ENCODE measurements at regions not wholly inside any gene's neighbourhood (a gene's known extent, or its start where the extent isn't known, plus 50 kb on each side); places are given as distances from the start of the nearest gene placed in this dataset.

DNA sequence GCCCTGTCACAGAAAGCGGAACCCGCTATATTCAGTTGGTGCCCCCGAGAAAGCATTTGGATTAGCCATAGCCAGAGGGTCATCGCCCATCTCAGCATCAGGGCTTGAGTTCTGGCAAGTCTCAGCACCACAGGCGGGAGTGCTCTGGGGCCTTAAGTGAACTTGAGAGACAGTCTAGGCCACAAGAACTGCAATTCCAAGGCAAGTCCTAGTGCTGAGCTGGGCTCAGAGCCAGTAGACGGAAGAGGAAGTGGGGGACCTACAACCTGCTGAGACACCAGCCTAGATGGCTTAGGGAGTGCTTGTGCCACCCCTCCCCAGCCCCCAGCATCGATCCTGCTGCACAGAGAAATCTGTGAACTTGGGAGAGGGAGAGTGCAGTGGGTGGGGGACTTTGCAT is 594.9 kb downstream of the CCDC171 start:
- TF ChIP-seq, protein P1, sequence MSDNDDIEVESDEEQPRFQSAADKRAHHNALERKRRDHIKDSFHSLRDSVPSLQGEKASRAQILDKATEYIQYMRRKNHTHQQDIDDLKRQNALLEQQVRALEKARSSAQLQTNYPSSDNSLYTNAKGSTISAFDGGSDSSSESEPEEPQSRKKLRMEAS (IDR thresholded peaks at IDR 0.05): no peak
- no peak for TF ChIP-seq EZH2phosphoT487 (IDR thresholded peaks at IDR 0.05; ENCODE audit: borderline replicate concordance)
- no peak for TF ChIP-seq JUND (IDR thresholded peaks at IDR 0.05)
- no peak for TF ChIP-seq EGR1 (IDR thresholded peaks at IDR 0.05; ENCODE audit: low read depth)
- no peak for TF ChIP-seq CBX3 (IDR thresholded peaks at IDR 0.05; ENCODE audit: low read depth)
- TF ChIP-seq POLR2AphosphoS5 (IDR thresholded peaks at IDR 0.05; ENCODE audit: low read depth, low read length): no peak
- no peak for TF ChIP-seq YY1 (IDR thresholded peaks at IDR 0.05; ENCODE audit: extremely low read depth, insufficient replicate concordance, low read depth, low read length)
- no peak for TF ChIP-seq POLR2A (IDR thresholded peaks at IDR 0.05; ENCODE audit: borderline replicate concordance, extremely low read depth, insufficient read depth, insufficient read length)
- TF ChIP-seq FOSL1 (IDR thresholded peaks at IDR 0.05; ENCODE audit: low read depth): no peak
- Histone ChIP-seq H2AFZ (ENCODE audit: low read depth, low read length, poor library complexity, severe bottlenecking) (no peak overlapping the region), H4K20me1 (ENCODE audit: insufficient read depth) (no peaks in the 10 kb centered on the region), H3K4me2 (ENCODE audit: low read length) (no peak overlapping the region), H3K9me2 (ENCODE audit: insufficient read depth) (no peaks in the 10 kb centered on the region), H3K79me2 (ENCODE audit: insufficient read depth, low read length) (no peaks in the 10 kb centered on the region), H3K27me3 (ENCODE audit: insufficient read depth, low read length) (no peaks in the 10 kb centered on the region), H3K4me3 (replicated peaks in 1 of 2; ENCODE audit: low read depth in 1 of 2, low read length in 2 of 2) (no peak overlapping the region), H3K36me3 (ENCODE audit: control insufficient read depth in 1 of 2, insufficient read depth in 2 of 2, low read length in 2 of 2) (no peaks in the 10 kb centered on the region), H3K9ac (ENCODE audit: low read length) (no peak overlapping the region), H3K9me3 (ENCODE audit: control insufficient read depth in 1 of 2, insufficient read depth in 1 of 2, low read depth in 1 of 2, low read length in 2 of 2) (no peaks in the 10 kb centered on the region), H3K27ac (ENCODE audit: low read depth, low read length) (no peak overlapping the region), H3K4me1 (ENCODE audit: control insufficient read depth in 1 of 2, insufficient read depth in 2 of 2, low read length in 2 of 2) (peaks cover 9 to 16% of the 10 kb centered on the region in 2 experiments; a peak in 3 of 4 replicates)
- BruUV-seq (replicated peaks): no TSS peak
- intact Hi-C loops (cut with micrococcal nuclease): no loop called here
- ChIA-PET POLR2A (no interaction called here), CTCF (no interaction called here), RAD21 (ENCODE audit: low non-redundant PET in 1 of 2, low total read pairs in 2 of 2, uncharacterized antibody in 2 of 2, unreplicated experiment in 2 of 2) (no interaction called here)
- ATAC-seq (no peak), DNase-seq (ENCODE audit: low read depth, low spot score) (no peak)

DNA sequence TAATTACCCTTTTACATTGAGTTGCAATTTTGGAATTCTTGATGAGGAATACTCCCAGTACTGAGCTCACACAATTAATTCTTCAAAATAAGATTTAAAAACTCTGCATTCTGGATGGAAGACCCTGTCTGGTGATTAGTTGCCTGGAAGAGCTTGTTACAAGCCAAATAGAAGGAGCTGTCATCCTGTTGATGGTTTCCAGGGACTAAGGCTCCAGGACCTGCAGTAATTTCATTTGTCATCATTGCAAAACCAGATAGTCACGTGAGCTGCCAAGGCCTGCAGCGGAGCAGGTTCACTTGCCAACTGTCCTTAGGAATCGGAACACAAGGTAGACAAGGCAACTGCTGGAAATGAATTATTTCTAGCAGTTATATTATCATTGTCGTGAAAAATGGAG is 597.7 kb downstream of the CCDC171 start:
- Histone ChIP-seq H3K9ac (ENCODE audit: low read length) (no peak overlapping the region), H3K4me1 (ENCODE audit: control insufficient read depth in 1 of 2, insufficient read depth in 2 of 2, low read length in 2 of 2) (peaks cover 0 to 9% of the 10 kb centered on the region in 2 experiments; a peak in 1 of 4 replicates), H3K79me2 (ENCODE audit: insufficient read depth, low read length) (no peaks in the 10 kb centered on the region), H3K36me3 (ENCODE audit: control insufficient read depth in 1 of 2, insufficient read depth in 2 of 2, low read length in 2 of 2) (no peaks in the 10 kb centered on the region), H3K9me3 (ENCODE audit: control insufficient read depth in 1 of 2, insufficient read depth in 1 of 2, low read depth in 1 of 2, low read length in 2 of 2) (no peaks in the 10 kb centered on the region), H3K27ac (ENCODE audit: low read depth, low read length) (no peak overlapping the region), H3K27me3 (ENCODE audit: insufficient read depth, low read length) (no peaks in the 10 kb centered on the region), H3K9me2 (ENCODE audit: insufficient read depth) (no peaks in the 10 kb centered on the region), H2AFZ (ENCODE audit: low read depth, low read length, poor library complexity, severe bottlenecking) (no peak overlapping the region), H4K20me1 (ENCODE audit: insufficient read depth) (no peaks in the 10 kb centered on the region), H3K4me2 (ENCODE audit: low read length) (no peak overlapping the region), H3K4me3 (replicated peaks in 1 of 2; ENCODE audit: low read depth in 1 of 2, low read length in 2 of 2) (no peak overlapping the region)
- no peak for TF ChIP-seq EZH2 (IDR thresholded peaks at IDR 0.05)
- TF ChIP-seq, protein P1 (IDR thresholded peaks at IDR 0.05): no peak
- TF ChIP-seq EZH2phosphoT487 (IDR thresholded peaks at IDR 0.05; ENCODE audit: borderline replicate concordance): no peak
- ChIA-PET CTCF (interaction anchor here (1.0 kb wide), 1 partner anchor 15 kb away, joined by 3 read pairs; no protein-coding TSS in a partner anchor), RAD21 (ENCODE audit: low non-redundant PET in 1 of 2, low total read pairs in 2 of 2, uncharacterized antibody in 2 of 2, unreplicated experiment in 2 of 2) (no interaction called here), POLR2A (no interaction called here)
- intact Hi-C loops (cut with micrococcal nuclease): no loop called here
- no peak for ATAC-seq
- BruUV-seq (replicated peaks): no TSS peak
- DNase-seq (ENCODE audit: low read depth, low spot score): no peak
